Fibroblast of the aortic adventitia (primary cell): ENCODE measurements at regions not wholly inside any gene's neighbourhood (a gene's known extent, or its start where the extent isn't known, plus 50 kb on each side); places are given as distances from the start of the nearest gene placed in this dataset.

ENCODE experiments used
- DNase-seq: peaks from one replicate; pipeline ENCODE4 v3.0.0-alpha.2; 2010; ENCODE audit warnings: low read depth
- H3K4me3 ChIP-seq: 2 replicates; pipeline ENCODE4 v1.5.1; 2011; ENCODE audit warnings: low read depth, mild to moderate bottlenecking, control low read depth, low read length, moderate library complexity
- CTCF ChIP-seq: IDR thresholded peaks from 2 replicates; pipeline ENCODE4 v1.5.1; 2011; ENCODE audit warnings: mild to moderate bottlenecking, low read length, control low read depth, inconsistent platforms; ENCODE audit not compliant: insufficient read depth

GRCh38 chr5:54897001-54897400 is 88.4 kb downstream of the ESM1 start:
- H3K4me3 ChIP-seq: no peak overlapping the region
- TF ChIP-seq CTCF: no peak
- DNase-seq: no peak

GRCh38 chr5:54895816-54896341 is 89.5 kb downstream of the ESM1 start:
- H3K4me3 ChIP-seq: no peak overlapping the region
- peak; percentile 73 for DNase-seq
- TF ChIP-seq CTCF: peak; percentile 63

GRCh38 chr5:54894957-54895815 is 90.2 kb downstream of the ESM1 start:
- no peak overlapping the region for H3K4me3 ChIP-seq
- DNase-seq: no peak
- no peak for TF ChIP-seq CTCF

- peak; percentile 76 for DNase-seq
- H3K4me3 ChIP-seq: no peak overlapping the region
- no peak for TF ChIP-seq CTCF
Measured at GRCh38 chr5:54889826-54890225, 95.6 kb downstream of the ESM1 start.

GRCh38 chr5:54887663-54888062 is 97.7 kb downstream of the ESM1 start:
- no peak for DNase-seq
- no peak overlapping the region for H3K4me3 ChIP-seq
- TF ChIP-seq CTCF: no peak

GRCh38 chr5:54886866-54887265 is 98.5 kb downstream of the ESM1 start:
- no peak for TF ChIP-seq CTCF
- DNase-seq: no peak
- H3K4me3 ChIP-seq: no peak overlapping the region
